Lung (tissue), 11 donors: ENCODE measurements at regions not wholly inside any gene's neighbourhood (a gene's known extent, or its start where the extent isn't known, plus 50 kb on each side); places are given as distances from the start of the nearest gene placed in this dataset.

Source experiments
- ATAC-seq: fragments of 200-7000 bp; cut with Tn5 transposase; one replicate; pipeline ENCODE4 v1.9.1; 2020; ENCODE audit warnings: moderate number of reproducible peaks; ENCODE audit not compliant: insufficient read depth, low FRiP score
- DNase-seq, 3 donors: peaks; one replicate each; pipeline ENCODE4 v3.0.0-alpha.2; 2013 to 2017
- H3K27ac ChIP-seq, 2 donors: one replicate each; pipeline ENCODE4 v1.5.1; 2013; ENCODE audit warnings: mild to moderate bottlenecking in 2 of 2, moderate library complexity in 2 of 2, control low read depth in 1 of 2, inconsistent platforms in 1 of 2, low read depth in 1 of 2, low read length in 1 of 2
- H3K27me3 ChIP-seq, 3 donors: one replicate each; pipeline ENCODE4 v1.5.1; 2013; ENCODE audit warnings: low read length in 2 of 3; ENCODE audit not compliant: control insufficient read depth in 3 of 3, insufficient read depth in 3 of 3
- H3K36me3 ChIP-seq, 4 donors: one replicate each; pipeline ENCODE4 v1.5.1; 2013; ENCODE audit warnings: low read length in 4 of 4, mild to moderate bottlenecking in 1 of 4, moderate library complexity in 1 of 4; ENCODE audit not compliant: control insufficient read depth in 4 of 4, insufficient read depth in 4 of 4
- H3K4me1 ChIP-seq, 5 donors: one replicate each; pipeline ENCODE4 v1.5.1; 2013; ENCODE audit warnings: low read length in 5 of 5, mild to moderate bottlenecking in 2 of 5, moderate library complexity in 1 of 5; ENCODE audit not compliant: control insufficient read depth in 5 of 5, insufficient read depth in 5 of 5
- H3K4me3 ChIP-seq: one replicate; pipeline ENCODE4 v1.5.1; 2013; ENCODE audit warnings: mild to moderate bottlenecking, control low read depth, moderate library complexity
- H3K9ac ChIP-seq, 2 donors: one replicate each; pipeline ENCODE4 v1.5.1; 2013; ENCODE audit warnings: low read length in 2 of 2, control low read depth in 1 of 2; ENCODE audit not compliant: insufficient read depth in 1 of 2
- H3K9me3 ChIP-seq, 4 donors: one replicate each; pipeline ENCODE4 v1.5.1; 2013; ENCODE audit warnings: low read length in 3 of 4, mild to moderate bottlenecking in 1 of 4, moderate library complexity in 1 of 4; ENCODE audit not compliant: control insufficient read depth in 4 of 4, insufficient read depth in 3 of 4
- CTCF ChIP-seq: IDR thresholded peaks from 2 replicates; pipeline ENCODE4 v1.5.1; 2012; ENCODE audit warnings: mild to moderate bottlenecking; ENCODE audit errors: control extremely low read depth, extremely low read depth
- WGBS, 2 donors: extraction: QIAGEN DNeasy Blood & Tissue Kit; methylation state at CpG; one replicate each; pipeline ENCODE4 v1.1.7; 2013; 5-methylcytosine and 5-hydroxymethylcytosine counted together
- donor health status: control.
- donor health status: control.
- donor health status: Bipolar disorder and iron deficiency.
- donor health status: healthy.
- donor health status: DM: yes; HTN: yes; CAD: no.

GRCh38 chr20:55213653-55214052 is 738.3 kb downstream of the DOK5 start:
- Histone ChIP-seq H3K9me3 (no peaks in the 10 kb centered on the region), H3K4me3 (no peak overlapping the region), H3K4me1 (peaks cover 0 to 6% (median 0%) of the 10 kb centered on the region in 5 donors), H3K36me3 (no peaks in the 10 kb centered on the region), H3K27ac (no peak overlapping the region), H3K27me3 (no peaks in the 10 kb centered on the region), H3K9ac (no peak overlapping the region)
- DNase-seq, result no peak
- no peak for TF ChIP-seq CTCF
- no peak for ATAC-seq
- 79 to 82% methylated on average over 6 of the region's 6 CpGs for WGBS, 2 donors

- 76 to 78% methylated on average over 6 of the region's 6 CpGs for WGBS, 2 donors
- no peak for TF ChIP-seq CTCF
These were observed 736.1 kb downstream of the DOK5 start for GRCh38 chr20:55211481-55211880.

GRCh38 chr20:55205665-55206064 is 730.3 kb downstream of the DOK5 start:
- H3K4me1 ChIP-seq, result no peaks in the 10 kb centered on the region
- no peaks in the 10 kb centered on the region for H3K36me3 ChIP-seq
- DNase-seq, result no peak
- H3K27me3 ChIP-seq, result no peaks in the 10 kb centered on the region
- no peaks in the 10 kb centered on the region for H3K9me3 ChIP-seq
- H3K9ac ChIP-seq, result no peak overlapping the region
- ATAC-seq, result no peak
- H3K27ac ChIP-seq, result no peak overlapping the region
- no peak for TF ChIP-seq CTCF
- no peak overlapping the region for H3K4me3 ChIP-seq

More at GRCh38 chr20:55211481-55211880, 736.1 kb downstream of the DOK5 start:
- Histone ChIP-seq H3K36me3 (no peaks in the 10 kb centered on the region), H3K9ac (no peak overlapping the region), H3K9me3 (no peaks in the 10 kb centered on the region), H3K27me3 (no peaks in the 10 kb centered on the region), H3K4me3 (no peak overlapping the region), H3K4me1 (no peaks in the 10 kb centered on the region), H3K27ac (no peak overlapping the region)
- ATAC-seq (no peak), DNase-seq (no peak)

- peaks cover 0 to 1% (median 0%) of the 10 kb centered on the region in 4 donors for H3K9me3 ChIP-seq
- no peak for DNase-seq
- WGBS, 2 donors, result 67 to 76% methylated on average over 1 of the region's 1 CpG
- no peak overlapping the region for H3K27ac ChIP-seq
- ATAC-seq, result no peak
- no peaks in the 10 kb centered on the region for H3K4me1 ChIP-seq
- no peak overlapping the region for H3K4me3 ChIP-seq
- no peak for TF ChIP-seq CTCF
- H3K36me3 ChIP-seq, result no peaks in the 10 kb centered on the region
- no peak overlapping the region for H3K9ac ChIP-seq
- H3K27me3 ChIP-seq, result no peaks in the 10 kb centered on the region
These were observed 724.9 kb downstream of the DOK5 start for GRCh38 chr20:55200317-55200716.
